ENCODE measurements at regions not wholly inside any gene's neighbourhood (a gene's known extent, or its start where the extent isn't known, plus 50 kb on each side); places are given as distances from the start of the nearest gene placed in this dataset.

- Mint-ChIP-seq H3K27me3 (ENCODE audit: low read depth) (no peaks in the 10 kb centered on the region), H3K4me1 (no peaks in the 10 kb centered on the region), H3K9me3 (peaks cover 48% of the 10 kb centered on the region), H3K27ac (no peak overlapping the region), H3K4me3 (no peak overlapping the region), H3K36me3 (ENCODE audit: low read depth) (no peaks in the 10 kb centered on the region)
- no peak for TF ChIP-seq CTCF (IDR thresholded peaks at IDR 0.05; ENCODE audit: unreplicated experiment in 3 of 3)
Measured at GRCh38 chr6:119922814-119923213, 573.3 kb upstream of the MAN1A1 start.

- Mint-ChIP-seq H3K4me1 (no peaks in the 10 kb centered on the region), H3K9me3 (peaks cover 48% of the 10 kb centered on the region), H3K27me3 (ENCODE audit: low read depth) (no peaks in the 10 kb centered on the region), H3K27ac (no peak overlapping the region), H3K36me3 (ENCODE audit: low read depth) (no peaks in the 10 kb centered on the region), H3K4me3 (no peak overlapping the region)
- TF ChIP-seq CTCF (IDR thresholded peaks at IDR 0.05; ENCODE audit: unreplicated experiment in 3 of 3): no peak
Measured at GRCh38 chr6:119921491-119922010, 572.0 kb upstream of the MAN1A1 start.

- Mint-ChIP-seq H3K4me3 (no peak overlapping the region), H3K27ac (no peak overlapping the region), H3K4me1 (no peaks in the 10 kb centered on the region), H3K9me3 (peaks cover 19% of the 10 kb centered on the region), H3K36me3 (ENCODE audit: low read depth) (no peaks in the 10 kb centered on the region), H3K27me3 (ENCODE audit: low read depth) (no peaks in the 10 kb centered on the region)
- no peak for TF ChIP-seq CTCF (IDR thresholded peaks at IDR 0.05; ENCODE audit: unreplicated experiment in 3 of 3)
Measured at GRCh38 chr6:119917186-119917585, 567.6 kb upstream of the MAN1A1 start.

GRCh38 chr6:119915971-119916370, 566.4 kb upstream of the MAN1A1 start:
- Mint-ChIP-seq H3K4me3 (no peak overlapping the region), H3K36me3 (ENCODE audit: low read depth) (no peaks in the 10 kb centered on the region), H3K4me1 (no peaks in the 10 kb centered on the region), H3K9me3 (peaks cover 9% of the 10 kb centered on the region), H3K27ac (no peak overlapping the region), H3K27me3 (ENCODE audit: low read depth) (no peaks in the 10 kb centered on the region)
- TF ChIP-seq CTCF (IDR thresholded peaks at IDR 0.05; ENCODE audit: unreplicated experiment in 3 of 3): no peak

- Mint-ChIP-seq H3K9me3 (no peaks in the 10 kb centered on the region), H3K36me3 (ENCODE audit: low read depth) (no peaks in the 10 kb centered on the region), H3K4me1 (no peaks in the 10 kb centered on the region), H3K4me3 (no peak overlapping the region), H3K27me3 (ENCODE audit: low read depth) (no peaks in the 10 kb centered on the region), H3K27ac (no peak overlapping the region)
- TF ChIP-seq CTCF (IDR thresholded peaks at IDR 0.05; ENCODE audit: unreplicated experiment in 3 of 3): no peak
Measured at GRCh38 chr6:119908157-119908556, 558.6 kb upstream of the MAN1A1 start.

- H3K27ac Mint-ChIP-seq: no peak overlapping the region
- TF ChIP-seq CTCF (IDR thresholded peaks at IDR 0.05; ENCODE audit: unreplicated experiment in 3 of 3): no peak
- no peaks in the 10 kb centered on the region for H3K4me1 Mint-ChIP-seq
- no peaks in the 10 kb centered on the region for H3K9me3 Mint-ChIP-seq
- H3K27me3 Mint-ChIP-seq (ENCODE audit: low read depth): no peaks in the 10 kb centered on the region
- H3K36me3 Mint-ChIP-seq (ENCODE audit: low read depth): no peaks in the 10 kb centered on the region
- H3K4me3 Mint-ChIP-seq: no peak overlapping the region
Measured at GRCh38 chr6:119902681-119903080, 553.1 kb upstream of the MAN1A1 start.
